Activated CD8-positive, alpha-beta memory T cell treated with anti-CD3 and anti-CD28 coated beads for 1 hour (primary cell): ENCODE measurements at regions not wholly inside any gene's neighbourhood (a gene's known extent, or its start where the extent isn't known, plus 50 kb on each side); places are given as distances from the start of the nearest gene placed in this dataset.
"Not testable (repeated sequence)": the region's sequence is repeated elsewhere in the genome, so short reads cannot be mapped to it uniquely, and the experiment has no call there.

Experiments
- DNase-seq, 2 donors: peaks; one replicate each; pipeline ENCODE4 v3.0.0-alpha.2; 2020; ENCODE audit warnings: low read depth in 1 of 2; ENCODE audit errors: extremely low read depth in 1 of 2

DNA sequence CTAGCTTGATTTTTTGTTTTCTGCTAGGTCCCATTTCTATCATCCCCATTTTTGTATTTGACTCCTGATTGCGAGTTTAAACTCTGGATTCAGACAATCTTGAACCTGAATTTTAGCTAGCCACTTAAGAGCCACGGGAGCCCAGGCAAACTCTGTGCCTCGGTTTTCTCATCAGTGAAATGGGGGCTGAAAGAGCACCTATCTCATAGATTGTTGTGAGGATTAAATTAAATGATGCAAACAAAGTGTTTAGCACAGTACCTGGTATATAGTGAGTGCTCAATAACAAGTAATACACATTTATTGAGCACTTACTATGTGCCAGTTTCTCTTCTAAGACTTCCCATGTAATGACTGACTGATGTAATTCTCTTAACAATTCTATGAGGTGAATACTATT is 158.1 kb upstream of the POU3F1 start:
- DNase-seq: no peak

DNA sequence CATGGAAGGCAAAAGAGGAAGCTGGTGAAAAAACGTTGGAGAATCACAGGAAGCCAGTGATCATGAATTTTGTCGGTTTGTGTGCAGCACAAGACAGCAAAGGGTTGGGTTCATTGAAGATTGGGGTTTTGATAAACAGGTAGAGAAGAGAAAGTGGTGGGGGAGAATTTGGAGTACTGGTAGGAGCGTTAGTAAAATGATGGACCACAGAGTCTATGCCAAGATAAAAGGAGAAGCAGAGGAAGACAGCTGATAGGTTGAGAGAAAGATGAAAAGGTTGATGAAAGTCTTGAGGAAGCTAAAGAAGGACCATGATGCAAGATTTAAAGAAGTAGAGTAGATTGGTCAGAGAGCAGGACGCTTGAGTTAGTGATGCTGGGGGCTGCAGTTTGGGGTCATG is 156.8 kb upstream of the POU3F1 start:
- DNase-seq: no peak

DNA sequence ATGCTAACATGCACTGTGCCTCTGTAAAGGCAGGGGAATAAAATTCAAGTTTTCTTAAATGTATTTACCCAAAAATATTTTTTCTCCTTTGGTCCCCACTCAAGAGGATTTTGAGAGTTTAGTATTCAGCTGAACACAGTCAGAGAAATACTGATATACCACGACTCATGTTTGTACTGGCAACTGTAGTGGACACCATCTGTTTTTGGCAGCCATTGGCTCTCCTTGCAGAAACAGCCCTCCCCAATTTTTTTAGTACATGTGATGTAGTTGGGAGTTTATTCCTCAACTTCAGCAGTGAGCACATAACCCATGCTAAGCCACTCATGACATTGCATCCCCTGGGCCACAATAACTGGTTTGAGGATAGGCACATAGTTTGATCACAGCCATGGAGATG is 154.8 kb upstream of the POU3F1 start:
- DNase-seq: no peak

DNA sequence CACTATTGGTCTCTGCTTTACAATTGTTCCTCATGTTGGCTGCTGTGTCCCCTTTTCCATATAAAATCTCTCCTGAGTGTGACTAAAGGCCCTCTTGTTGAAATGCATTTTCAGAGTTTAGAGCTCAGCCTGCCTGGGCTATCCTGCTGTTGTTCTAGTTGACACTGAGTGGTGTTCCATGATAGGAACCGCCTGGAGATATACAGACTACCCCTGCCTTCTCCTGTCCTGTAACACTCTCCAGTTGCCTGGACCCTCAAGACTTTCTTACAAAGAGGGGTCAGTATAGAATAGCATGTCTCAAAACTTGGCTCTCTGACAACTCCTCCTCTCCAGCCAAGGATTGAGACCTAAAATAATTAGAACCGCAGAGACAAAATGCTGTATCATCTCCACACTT is 152.0 kb upstream of the POU3F1 start:
- DNase-seq: no peak

DNA sequence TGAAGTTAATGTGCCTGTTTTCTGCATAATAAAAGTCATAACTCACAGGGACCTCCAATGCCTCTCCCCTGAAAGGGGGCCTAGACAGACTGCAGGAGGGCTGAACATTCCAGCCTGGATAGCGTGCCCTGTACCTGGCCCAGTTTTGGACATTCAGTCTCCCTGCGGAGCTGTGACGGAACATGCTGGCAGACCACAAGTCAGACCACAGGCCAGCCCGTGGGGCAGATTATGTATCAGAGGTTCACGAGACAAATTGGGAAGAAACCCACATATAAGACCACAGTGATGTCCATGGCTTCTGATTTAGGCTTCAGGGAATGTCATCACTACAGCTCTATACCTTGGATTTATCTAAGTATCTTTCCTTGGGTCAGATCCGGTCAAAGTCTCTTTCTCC is 151.5 kb upstream of the POU3F1 start:
- no peak for DNase-seq

DNA sequence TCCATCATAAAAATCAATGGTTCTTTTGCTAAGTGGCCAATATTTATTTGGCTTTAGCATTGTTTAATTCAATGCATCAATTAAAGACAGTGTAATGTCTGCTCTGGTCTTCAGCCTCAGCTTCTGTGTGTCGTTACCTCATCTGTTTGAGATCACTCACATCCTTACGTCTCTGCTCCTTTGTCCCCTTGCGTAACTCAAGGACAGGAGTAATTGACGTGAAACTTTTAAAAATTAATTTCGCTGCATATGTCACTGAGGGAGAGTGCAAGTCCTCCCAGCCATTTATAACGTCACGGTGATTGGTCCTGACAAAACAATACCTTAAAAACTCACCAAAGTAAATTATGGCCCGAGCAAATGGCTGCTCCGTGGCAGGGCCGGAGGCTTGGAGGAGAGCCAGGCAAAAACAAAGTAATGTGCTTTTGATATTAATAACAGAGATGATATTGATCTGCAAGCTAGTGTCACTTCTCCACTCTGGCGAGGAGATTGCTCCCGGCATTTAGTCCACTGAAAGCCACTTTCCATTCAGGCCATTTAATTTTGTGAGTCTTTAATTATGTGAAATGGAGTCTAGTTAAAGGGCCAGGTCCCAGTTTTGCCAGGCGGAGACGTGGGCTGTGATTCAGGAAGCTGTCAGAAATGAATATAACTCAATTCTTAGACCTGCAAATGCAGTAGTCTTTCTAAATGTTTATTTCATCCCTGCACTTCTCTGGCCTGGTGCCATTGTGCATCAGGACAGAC is 150.9 kb upstream of the POU3F1 start:
- DNase-seq: no peak

DNA sequence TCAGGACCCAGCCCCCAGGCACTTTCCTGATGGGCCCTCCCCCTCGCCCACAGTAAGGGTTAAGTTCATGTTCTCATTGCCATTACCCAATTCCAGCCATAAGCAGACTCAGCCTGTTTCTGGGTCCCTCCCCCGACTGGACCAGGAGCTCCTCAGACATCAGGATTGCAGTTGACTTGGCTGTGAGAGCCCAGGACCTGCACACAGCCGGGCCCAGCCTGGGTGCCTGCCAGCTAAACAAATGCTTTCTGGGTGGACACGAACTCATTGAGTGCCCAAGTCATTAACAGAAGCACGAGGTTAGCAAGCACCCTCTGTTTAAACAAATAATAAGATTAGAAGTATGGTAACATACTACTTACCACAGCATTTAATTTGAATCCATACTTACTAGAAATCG is 147.9 kb upstream of the POU3F1 start:
- no peak for DNase-seq

DNA sequence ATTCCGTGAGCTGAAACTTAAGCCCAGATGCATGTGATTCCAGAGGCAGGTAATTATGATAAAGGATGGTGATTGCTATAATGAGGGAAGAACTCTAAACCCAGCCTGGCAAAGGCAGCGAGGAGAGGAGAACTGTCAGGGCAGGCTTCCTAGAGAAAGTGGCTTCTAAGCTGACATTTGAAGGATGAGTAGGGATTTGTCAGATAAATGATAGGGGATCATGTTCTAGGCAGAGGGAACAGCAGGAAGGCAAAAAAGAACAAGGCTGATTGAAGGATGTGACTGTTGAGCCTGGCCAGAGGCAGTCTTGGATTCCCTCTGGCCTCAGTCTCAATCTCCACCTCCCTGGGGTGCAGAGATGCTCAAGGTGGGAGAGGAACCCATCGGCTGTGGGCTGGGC is 146.4 kb upstream of the POU3F1 start:
- no peak for DNase-seq

DNA sequence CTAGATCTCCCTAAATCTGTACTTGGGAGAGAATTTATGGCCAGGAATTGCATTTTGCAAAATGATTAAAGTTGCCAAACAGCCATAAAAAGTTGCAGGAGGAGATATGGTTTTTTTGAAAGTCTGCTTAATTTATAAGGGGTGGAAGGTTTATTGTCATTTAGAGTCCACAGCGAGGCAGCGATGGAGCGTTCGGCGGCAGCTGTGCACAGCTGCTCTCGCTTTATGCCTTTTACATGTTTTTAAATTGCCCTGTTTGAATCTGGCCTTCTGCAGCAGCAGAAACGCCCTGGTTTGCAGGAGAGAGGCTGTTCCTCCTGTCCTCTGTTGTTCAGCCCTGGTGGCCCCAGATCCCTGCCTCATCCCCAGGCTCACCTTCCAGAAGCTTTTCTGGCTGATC is 144.9 kb upstream of the POU3F1 start:
- DNase-seq: no peak

DNA sequence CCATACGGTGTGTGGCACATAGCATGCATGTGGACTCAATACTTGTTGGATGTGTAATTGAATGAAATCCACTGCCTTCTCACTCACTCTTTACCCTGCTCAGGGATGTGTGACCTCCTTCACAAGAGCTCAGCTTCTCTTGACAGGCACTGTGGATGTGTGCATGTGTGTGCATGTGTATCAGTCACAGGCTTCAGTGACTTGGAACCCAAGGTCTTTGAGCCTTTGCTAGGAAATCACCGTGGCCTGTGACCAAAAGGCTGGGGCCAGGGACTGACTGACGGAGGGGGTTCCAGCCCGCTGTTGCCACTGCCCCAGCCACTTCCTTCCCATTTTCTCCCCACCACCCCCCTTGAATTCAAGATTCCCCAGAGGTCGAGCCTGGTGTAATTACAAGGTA is 144.4 kb upstream of the POU3F1 start:
- DNase-seq: no peak

DNA sequence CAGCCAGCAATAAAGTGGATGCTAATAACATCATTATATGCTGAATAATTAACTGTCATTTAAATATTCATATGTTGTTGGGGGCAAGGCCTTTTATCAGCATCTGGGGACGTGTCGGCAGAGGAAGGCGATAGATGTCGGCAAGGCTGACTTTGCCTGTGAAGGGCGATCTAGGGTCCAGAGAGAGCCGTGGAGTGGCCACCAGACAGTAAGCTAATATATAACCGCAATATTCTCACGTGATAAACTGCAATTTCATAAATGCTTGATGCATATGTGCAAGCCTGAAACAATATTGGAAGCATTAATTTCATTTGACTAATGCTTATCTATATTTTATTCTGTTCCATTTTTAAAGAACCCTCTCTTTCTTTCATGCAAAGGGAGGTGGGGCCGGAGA is 141.0 kb upstream of the POU3F1 start:
- no peak for DNase-seq

DNA sequence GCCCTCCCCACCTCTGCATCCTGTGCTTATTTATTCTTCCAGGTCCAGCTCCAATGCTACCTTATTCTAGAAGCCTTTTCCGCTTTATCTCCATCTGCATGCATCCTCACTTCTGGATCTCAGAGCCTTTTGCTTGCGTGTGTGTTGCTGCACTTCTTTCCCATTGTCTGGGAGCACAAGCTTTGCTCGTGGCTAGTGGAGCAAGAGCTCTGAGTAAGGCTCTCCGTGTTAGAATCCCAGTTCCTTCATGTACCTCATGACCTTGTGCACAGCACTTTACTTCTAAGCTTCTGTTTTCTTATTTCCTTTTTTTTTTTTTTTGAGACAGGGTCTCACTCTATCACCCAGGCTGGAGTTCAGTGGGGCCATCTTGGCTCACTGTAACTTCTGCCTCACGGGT is 140.0 kb upstream of the POU3F1 start:
- no peak for DNase-seq

DNA sequence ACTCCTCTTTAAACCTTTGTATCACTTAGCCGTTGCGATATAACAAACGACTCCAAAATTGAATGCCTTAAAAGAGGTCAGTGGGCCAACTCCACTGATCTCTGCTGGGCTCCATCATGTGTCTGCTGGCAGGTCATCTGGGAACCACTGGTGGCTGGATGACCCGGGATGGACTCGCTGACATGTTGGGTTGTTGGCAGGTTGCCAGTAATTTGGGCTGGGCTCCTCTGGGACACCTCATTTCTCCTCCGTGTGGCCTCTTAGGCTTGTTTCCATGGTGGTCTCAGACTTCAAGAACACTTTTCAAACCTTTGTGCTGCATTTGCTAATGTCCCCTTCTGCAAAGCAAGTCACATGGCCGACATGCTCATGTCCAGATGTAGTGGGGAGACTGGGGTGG is 139.3 kb upstream of the POU3F1 start:
- no peak for DNase-seq

DNA sequence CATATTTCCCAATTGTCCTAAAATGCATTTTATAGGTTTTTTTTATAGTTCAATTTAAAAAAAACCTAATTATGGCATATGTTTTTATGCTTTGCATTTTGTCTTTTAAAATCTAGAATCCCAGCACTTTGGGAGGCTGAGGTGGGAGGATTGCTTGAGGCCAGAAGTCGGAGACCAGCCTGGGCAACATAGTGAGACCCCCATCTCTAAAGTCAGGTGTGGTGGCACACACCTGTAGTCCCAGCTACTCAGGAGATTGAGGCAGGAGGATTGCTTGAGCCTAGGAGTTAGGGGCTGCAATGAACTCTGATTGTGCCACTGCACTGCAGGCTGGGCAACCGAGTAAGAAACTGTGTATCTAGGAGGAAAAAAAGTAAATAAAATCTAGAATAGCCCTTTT is 137.2 kb upstream of the POU3F1 start:
- DNase-seq: no peak

DNA sequence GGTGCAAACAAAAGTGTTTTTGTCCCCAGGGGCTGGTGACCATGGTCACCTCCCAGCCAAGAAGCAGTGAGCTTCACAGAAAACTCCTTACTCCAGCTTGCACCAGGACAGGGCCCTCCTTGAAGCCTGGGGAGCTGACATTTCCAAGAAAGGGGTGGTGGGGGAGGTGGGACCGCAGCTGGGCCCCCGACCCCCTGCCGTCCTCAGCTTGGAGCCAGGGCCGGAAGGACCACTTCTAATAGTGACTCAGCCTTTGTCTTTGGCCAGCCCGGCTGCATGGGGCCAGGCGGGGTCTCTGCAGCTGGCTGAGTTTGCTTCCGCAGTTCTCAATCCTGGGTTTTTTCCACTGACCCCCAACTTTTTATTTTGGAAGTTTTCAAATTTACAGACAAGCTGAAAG is 136.5 kb upstream of the POU3F1 start:
- DNase-seq: no peak

DNA sequence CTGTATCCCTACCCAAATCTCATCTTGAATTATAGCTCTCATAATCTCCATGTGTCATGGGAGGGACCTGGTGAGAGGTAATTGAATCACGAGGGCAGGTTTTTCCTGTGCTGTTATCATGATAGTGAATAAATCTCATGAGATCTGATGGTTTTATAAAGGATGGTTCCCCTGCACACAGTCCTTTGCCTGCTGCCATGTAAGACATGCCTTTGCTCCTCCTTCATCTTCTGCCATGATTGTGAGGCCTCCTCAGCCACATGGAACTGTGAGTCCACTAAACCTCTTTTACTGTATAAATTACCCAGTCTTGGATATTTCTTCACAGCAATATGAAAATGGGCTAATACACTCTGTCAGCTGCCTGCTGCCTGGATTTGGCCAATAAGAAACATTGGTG is 133.8 kb upstream of the POU3F1 start:
- DNase-seq: not testable (repeated sequence)

DNA sequence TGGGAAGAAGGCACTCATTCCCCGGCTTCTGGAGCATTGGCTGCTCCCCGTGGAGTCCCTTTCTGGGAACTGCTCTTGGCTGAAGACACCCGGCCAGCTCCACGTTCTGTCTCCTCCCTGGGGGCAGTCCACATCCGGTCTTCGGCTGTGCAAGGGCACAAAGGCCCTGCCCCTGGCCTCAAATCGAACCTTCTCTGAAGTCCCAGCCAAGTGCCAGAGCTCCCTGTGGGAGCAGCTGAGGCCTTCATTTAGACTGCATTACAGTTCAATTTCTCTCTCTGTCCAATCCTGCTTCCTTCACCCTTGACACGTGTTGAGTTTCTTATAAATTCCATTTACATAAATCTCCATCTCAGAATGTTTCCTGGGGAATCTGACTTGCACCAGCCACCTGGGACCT is 132.9 kb upstream of the POU3F1 start:
- DNase-seq: no peak

DNA sequence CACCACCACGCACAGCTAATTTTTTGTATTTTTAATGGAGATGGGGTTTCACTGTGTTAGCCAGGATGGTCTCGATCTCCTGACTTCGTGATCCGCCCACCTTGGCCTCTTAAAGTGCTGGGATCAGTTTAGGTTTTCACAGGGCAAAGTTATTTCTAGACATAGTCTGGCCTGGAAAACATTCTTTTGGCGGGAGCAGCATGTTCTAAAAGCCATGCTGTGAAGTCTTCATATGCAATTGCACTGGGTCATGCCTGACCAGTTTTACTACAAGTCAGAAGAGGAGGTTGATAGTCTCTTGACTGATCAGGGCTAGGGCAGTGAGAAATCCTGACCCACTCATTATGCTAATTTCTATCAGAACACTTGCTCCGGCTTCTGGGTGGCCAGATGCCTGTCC is 131.6 kb upstream of the POU3F1 start:
- no peak for DNase-seq

DNA sequence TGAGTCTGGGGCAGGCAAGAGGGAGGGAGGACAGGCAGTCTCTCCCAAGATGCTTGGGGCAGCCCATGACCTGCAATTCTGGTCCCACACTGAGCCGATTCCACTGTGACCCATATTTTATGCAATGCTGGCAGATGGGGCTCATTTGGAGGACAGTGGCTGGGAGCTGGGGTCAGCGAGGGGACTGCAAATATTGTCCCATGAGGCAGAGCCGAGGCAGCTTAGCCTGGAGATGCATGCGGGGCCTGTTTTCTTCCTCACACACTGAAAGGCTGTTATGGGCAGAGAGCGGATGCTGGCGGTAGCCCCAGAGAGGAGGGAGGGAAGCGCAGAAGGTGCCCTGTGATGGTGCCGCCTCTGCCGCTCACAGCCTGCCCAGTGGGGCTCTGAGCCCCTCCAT is 128.5 kb upstream of the POU3F1 start:
- DNase-seq: no peak

DNA sequence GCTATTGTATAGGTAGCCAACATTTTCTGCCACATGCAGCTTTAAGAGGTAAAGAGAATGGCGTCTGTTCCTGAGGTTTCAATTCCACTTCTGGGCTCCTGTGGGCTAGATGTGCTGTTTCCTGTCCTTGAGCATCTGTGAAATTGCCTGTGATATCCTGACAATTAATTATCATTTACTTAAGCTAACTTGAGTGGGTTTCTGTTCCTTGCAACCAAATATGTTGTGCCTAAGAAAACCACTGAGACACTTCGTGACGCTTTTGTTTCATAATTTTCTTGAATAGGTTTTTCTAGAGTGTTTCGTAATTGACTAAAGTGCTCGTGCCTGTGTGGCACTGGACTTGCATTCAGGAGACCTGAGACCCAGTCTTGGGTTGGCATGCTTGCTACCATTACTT is 127.3 kb upstream of the POU3F1 start:
- no peak for DNase-seq

DNA sequence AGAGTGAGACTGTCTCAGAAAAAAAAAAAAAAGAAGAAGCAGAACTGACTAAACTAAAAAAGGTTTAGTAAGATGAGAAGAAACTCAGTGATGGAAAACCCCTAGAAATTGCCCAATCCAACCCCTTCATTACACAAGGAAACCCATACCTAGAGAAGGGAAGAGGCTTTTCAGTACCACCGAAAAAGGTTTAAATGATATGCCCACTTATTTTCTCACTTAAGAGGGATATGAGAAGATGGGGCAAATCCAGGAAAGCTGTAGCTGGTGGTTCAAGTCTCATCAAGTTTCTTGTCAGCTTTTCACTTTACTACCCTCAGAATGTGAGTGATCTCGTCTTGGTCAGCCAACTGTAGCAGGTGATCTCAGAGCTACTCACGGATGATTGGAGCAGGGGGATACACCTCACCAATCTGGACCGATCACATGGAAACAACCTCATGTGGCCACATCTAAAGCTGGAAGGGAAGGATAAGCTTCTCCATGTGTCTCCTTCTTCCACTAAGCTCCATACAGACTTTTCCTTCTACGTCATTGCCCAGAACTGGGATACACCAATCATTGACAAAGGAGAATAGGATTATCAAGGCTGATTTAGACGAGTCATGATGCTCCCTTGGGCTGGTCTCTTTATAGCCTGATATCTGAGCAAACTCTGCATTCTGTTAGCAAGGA is 126.7 kb upstream of the POU3F1 start:
- no peak for DNase-seq

DNA sequence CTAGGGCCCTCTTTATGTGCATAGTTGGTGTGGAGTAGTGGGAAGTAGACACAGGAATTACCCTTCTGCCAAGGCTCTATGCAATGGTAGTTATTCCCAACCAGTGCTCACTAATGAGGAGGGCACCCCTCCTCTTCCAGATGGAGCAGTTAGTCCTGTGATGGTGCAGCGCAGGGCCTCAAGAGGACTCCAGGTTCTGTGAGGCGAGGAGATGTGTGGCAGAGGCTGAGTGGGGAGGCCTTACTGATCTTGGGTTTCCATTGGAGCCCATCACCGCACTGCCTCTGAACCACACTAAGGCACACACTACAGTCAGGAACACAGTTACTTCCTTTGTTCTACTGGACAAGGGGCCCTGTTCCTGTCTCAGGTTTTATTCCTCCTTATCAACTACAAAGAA is 122.5 kb upstream of the POU3F1 start:
- DNase-seq: no peak

DNA sequence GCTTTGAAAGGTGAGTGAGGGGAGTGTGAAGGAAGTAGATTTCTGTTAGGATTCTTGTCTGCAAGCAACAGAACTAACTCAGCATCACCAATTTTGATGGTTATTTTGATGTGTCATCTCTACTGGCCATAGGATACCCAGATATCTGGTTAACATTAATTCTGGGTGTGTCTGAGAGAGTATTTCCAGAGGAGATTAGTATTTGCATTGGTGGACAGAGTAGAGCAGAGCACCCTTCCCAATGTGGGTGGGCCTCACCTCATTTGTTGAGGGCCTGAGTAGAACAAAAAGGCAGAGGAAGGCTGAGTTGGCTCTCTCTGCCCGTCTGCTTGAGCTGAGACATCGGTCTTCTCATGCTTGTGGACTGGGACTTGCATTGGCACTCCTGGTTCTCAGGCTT is 121.8 kb upstream of the POU3F1 start:
- DNase-seq: no peak
